Right lobe of liver (tissue), 6 donors: ENCODE measurements at regions not wholly inside any gene's neighbourhood (a gene's known extent, or its start where the extent isn't known, plus 50 kb on each side); places are given as distances from the start of the nearest gene placed in this dataset.

Source experiments
- ATAC-seq, 4 donors: fragments of 200-7000 bp; cut with Tn5 transposase; one replicate each; pipeline ENCODE4 v1.9.1; 2020; ENCODE audit warnings: mild to moderate bottlenecking in 4 of 4, moderate library complexity in 4 of 4
- DNase-seq, 3 donors: peaks; one replicate each; pipeline ENCODE4 v3.0.0-alpha.2; 2020
- H3K27ac ChIP-seq, 3 donors: fragments of 200-600 bp; one replicate each; pipeline ENCODE4 v1.8.0; 2022
- H3K27me3 ChIP-seq, 2 donors: fragments of 200-600 bp; one replicate each; pipeline ENCODE4 v1.8.0; 2022
- H3K36me3 ChIP-seq, 4 donors: fragments of 200-600 bp; sonication (generic) in 1 of 4; one replicate each; pipeline versions ENCODE4 v1.5.1 to v1.8.0; 2017 to 2022; ENCODE audit warnings: control low read depth in 1 of 4
- H3K4me1 ChIP-seq, 4 donors: fragments of 200-600 bp; sonication (generic) in 1 of 4; one replicate each; pipeline versions ENCODE4 v1.5.1 to v1.8.0; 2017 to 2022; ENCODE audit warnings: control low read depth in 1 of 4
- H3K4me3 ChIP-seq, 3 donors: fragments of 200-600 bp; one replicate each; pipeline ENCODE4 v1.8.0; 2022
- H3K9me3 ChIP-seq, 4 donors: fragments of 200-600 bp; sonication (generic) in 1 of 4; one replicate each; pipeline versions ENCODE4 v1.5.1 to v1.8.0; 2017 to 2022; ENCODE audit warnings: control low read depth in 1 of 4
- POLR2A ChIP-seq: fragments of 450-650 bp; IDR thresholded peaks from one replicate; pipeline ENCODE4 v1.6.1; 2017; ENCODE audit warnings: antibody characterized with exemption, mild to moderate bottlenecking
- WGBS: methylation state at CpG from one replicate; pipeline ENCODE4 v1.1.6; 2018; ENCODE audit warnings: low coverage, low lambda C conversion rate; ENCODE audit not compliant: insufficient coverage; ENCODE audit errors: missing lambda C conversion rate; 5-methylcytosine and 5-hydroxymethylcytosine counted together
- intact Hi-C, 2 donors: fragments of 100-400 bp; cut with DNase I; formaldehyde crosslinking; loops; one replicate each; pipeline versions ENCODE4 v1.11.2 to v1.14.1; 2022
- TF ChIP-seq, protein P1 (sequence below), 4 donors: fragments of 200-600 bp in 3 of 4; fragments of 450-650 bp in 1 of 4; IDR thresholded peaks; one replicate each; pipeline versions ENCODE4 v1.5.1 to v1.8.0; 2016 to 2022; ENCODE audit warnings: antibody characterized with exemption in 4 of 4, mild to moderate bottlenecking in 2 of 4
- donor health status: DM: no; HTN: yes; CAD: no.
- donor health status: DM: no; HTN: no; CAD: no.
- donor health status: DM: no; HTN: no; CAD: no.
- donor health status: DM: no; HTN: yes; CAD: no.
- donor health status: DM: no; HTN: yes; CAD: no.

DNA sequence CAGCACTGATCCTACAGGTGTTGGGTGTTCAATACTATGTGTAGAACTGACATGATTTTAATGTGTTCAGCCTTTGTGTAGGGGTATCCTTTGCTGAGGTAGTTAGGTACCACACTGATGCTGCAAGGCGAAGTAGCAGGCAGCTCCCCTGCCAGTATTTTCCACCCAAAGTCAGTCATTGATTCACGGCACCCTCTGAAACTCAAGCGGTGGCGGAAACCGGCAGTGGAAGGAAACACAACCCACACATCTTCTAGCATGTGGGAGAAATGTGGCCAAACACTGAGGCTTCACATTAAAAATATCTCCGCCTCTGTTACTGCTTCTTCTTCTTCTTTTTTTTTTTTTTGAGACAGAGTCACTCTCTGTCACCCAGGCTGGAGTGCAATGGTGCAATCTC lies 126.3 kb downstream of the AASDH start:
- H3K27ac ChIP-seq = no peak overlapping the region
- H3K27me3 ChIP-seq = no peaks in the 10 kb centered on the region
- DNase-seq (no peak), ATAC-seq (no peak)
- H3K9me3 ChIP-seq = no peaks in the 10 kb centered on the region
- H3K4me3 ChIP-seq = no peak overlapping the region
- intact Hi-C loops = no loop called here
- H3K36me3 ChIP-seq = no peaks in the 10 kb centered on the region
- H3K4me1 ChIP-seq = no peaks in the 10 kb centered on the region
- WGBS = 60% methylated on average over 1 of the region's 6 CpGs
- TF ChIP-seq, protein P1, sequence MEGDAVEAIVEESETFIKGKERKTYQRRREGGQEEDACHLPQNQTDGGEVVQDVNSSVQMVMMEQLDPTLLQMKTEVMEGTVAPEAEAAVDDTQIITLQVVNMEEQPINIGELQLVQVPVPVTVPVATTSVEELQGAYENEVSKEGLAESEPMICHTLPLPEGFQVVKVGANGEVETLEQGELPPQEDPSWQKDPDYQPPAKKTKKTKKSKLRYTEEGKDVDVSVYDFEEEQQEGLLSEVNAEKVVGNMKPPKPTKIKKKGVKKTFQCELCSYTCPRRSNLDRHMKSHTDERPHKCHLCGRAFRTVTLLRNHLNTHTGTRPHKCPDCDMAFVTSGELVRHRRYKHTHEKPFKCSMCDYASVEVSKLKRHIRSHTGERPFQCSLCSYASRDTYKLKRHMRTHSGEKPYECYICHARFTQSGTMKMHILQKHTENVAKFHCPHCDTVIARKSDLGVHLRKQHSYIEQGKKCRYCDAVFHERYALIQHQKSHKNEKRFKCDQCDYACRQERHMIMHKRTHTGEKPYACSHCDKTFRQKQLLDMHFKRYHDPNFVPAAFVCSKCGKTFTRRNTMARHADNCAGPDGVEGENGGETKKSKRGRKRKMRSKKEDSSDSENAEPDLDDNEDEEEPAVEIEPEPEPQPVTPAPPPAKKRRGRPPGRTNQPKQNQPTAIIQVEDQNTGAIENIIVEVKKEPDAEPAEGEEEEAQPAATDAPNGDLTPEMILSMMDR (IDR thresholded peaks at IDR 0.05) = no peak
- TF ChIP-seq POLR2A = no peak

DNA sequence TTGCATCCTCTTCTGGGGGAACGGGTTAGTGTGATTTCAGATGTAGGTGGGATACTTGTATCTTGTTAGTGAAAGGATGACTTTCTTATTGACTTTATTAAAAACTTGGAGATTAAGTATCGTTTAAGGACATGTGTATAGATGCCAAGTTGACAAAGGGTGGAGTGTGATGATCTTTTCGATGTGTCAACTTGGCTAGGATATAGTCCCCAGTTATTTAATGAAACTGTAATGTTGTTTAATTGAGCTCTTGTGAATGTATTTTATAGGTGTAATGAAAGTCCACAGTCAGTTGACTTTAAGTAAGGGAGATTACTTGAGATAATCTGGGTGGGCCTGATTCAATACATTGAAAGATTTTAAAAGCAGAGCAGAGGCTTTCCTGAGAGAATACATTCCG lies 127.0 kb downstream of the AASDH start:
- 81% methylated on average over 4 of the region's 4 CpGs for WGBS
- ATAC-seq = no peak
- Histone ChIP-seq H3K4me3 (no peak overlapping the region), H3K4me1 (no peaks in the 10 kb centered on the region), H3K27me3 (no peaks in the 10 kb centered on the region), H3K27ac (no peak overlapping the region), H3K36me3 (no peaks in the 10 kb centered on the region), H3K9me3 (no peaks in the 10 kb centered on the region)
- intact Hi-C loops = no loop called here
- TF ChIP-seq POLR2A = no peak
- TF ChIP-seq, protein P1 (IDR thresholded peaks at IDR 0.05) = no peak
- DNase-seq = no peak

DNA sequence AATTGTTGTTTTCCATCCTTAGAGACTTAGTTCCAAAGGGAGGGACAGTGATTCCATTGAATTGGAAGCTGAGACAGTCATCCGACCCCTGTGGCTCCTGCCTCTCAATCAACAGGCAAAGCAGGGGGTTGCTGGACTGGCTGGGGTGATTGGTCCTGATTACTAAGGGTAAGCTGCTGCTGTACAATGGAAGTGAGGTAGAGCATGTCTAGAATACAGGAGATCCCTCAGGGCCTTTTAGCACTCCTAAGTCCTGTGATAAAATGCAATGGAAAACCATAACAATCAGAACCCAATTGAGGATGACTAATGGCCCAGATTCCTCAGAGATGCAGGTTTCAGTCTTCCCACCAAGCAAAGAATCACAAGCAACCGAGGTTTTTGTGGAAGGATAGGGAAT lies 127.6 kb downstream of the AASDH start:
- TF ChIP-seq POLR2A = no peak
- TF ChIP-seq, protein P1 (IDR thresholded peaks at IDR 0.05) = no peak
- no peaks in the 10 kb centered on the region for H3K9me3 ChIP-seq
- intact Hi-C loops = no loop called here
- H3K4me3 ChIP-seq = no peak overlapping the region
- ATAC-seq (no peak), DNase-seq (no peak)
- no peaks in the 10 kb centered on the region for H3K4me1 ChIP-seq
- no peaks in the 10 kb centered on the region for H3K36me3 ChIP-seq
- WGBS = 42% methylated on average over 2 of the region's 2 CpGs
- H3K27me3 ChIP-seq = no peaks in the 10 kb centered on the region
- no peak overlapping the region for H3K27ac ChIP-seq

DNA sequence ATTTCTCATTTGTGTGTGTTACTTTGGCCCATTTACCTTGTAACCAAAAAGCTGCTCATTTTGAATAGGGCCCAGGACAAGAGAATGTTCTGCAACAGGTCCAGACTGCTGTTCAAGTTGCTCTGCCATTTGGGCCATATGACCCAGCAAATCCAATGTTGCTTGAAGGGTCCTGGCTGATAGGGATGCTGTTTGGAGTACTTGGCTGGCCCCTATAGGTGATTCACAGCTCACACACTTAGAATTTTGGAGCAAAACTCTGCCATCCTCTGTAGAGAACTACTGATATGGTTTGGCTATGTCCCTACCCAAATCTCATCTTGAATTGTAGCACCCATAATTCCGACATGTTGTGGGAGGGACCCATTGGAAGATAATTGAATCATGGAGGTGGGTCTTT lies 131.5 kb downstream of the AASDH start:
- no peak for ATAC-seq
- no CpG with 5 or more reads among the region's 1 CpG for WGBS
- H3K4me1 ChIP-seq = no peaks in the 10 kb centered on the region
- no peaks in the 10 kb centered on the region for H3K27me3 ChIP-seq
- no peaks in the 10 kb centered on the region for H3K9me3 ChIP-seq
- TF ChIP-seq, protein P1 (IDR thresholded peaks at IDR 0.05) = no peak
- no peak for TF ChIP-seq POLR2A
- H3K36me3 ChIP-seq = no peaks in the 10 kb centered on the region
- intact Hi-C loops = no loop called here
- DNase-seq = no peak
- H3K4me3 ChIP-seq = no peak overlapping the region
- no peak overlapping the region for H3K27ac ChIP-seq

DNA sequence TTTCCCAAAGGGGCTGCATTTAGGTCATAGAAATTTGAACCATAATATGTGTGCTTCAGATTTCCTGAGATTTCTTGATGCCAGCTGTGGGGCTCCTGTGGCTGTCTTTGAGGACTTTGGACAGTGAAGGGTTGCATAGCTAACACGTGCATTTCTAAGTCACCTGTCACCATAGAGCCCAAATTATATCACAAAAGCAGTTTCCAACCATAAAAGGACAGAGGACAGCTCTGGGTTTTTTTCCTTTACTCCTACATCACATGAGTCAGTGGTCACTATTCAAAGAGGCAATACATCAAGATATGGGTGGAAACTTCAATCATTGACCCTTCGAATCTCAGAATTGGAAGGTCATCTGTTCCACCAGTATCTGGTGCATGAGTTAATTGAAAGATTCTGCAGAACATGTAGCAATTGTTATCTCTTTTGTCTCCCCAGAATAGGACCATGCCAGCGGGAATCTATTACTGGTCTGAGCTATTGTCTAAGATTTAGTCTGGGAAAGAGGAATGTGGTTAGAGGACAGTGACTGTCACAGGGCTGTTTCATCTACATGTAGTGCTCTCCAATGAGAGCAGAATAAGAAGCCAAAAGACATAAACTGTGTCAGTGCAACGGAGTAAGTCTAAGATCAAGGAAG lies 133.5 kb downstream of the AASDH start:
- Histone ChIP-seq H3K27me3 (no peaks in the 10 kb centered on the region), H3K4me3 (no peak overlapping the region), H3K4me1 (no peaks in the 10 kb centered on the region), H3K9me3 (no peaks in the 10 kb centered on the region), H3K36me3 (no peaks in the 10 kb centered on the region), H3K27ac (no peak overlapping the region)
- WGBS = 57% methylated on average over 4 of the region's 4 CpGs
- no peak for TF ChIP-seq POLR2A
- TF ChIP-seq, protein P1 (IDR thresholded peaks at IDR 0.05) = no peak
- DNase-seq (no peak), ATAC-seq (no peak)
- intact Hi-C loops = no loop called here
